ENCODE measurements at regions not wholly inside any gene's neighbourhood (a gene's known extent, or its start where the extent isn't known, plus 50 kb on each side); places are given as distances from the start of the nearest gene placed in this dataset.

- no peak overlapping the region for H3K4me2 ChIP-seq (ENCODE audit: insufficient read depth, low read length)
- H3K79me2 ChIP-seq (ENCODE audit: control insufficient read depth, insufficient read depth, low read length), result no peaks in the 10 kb centered on the region
- no peak overlapping the region for H3K9ac ChIP-seq (ENCODE audit: insufficient read depth in 1 of 2, low read depth in 2 of 2, low read length in 2 of 2)
- H3K36me3 ChIP-seq (ENCODE audit: control insufficient read depth, insufficient read depth, low read length), result no peaks in the 10 kb centered on the region
- no peaks in the 10 kb centered on the region for H4K20me1 ChIP-seq (replicated peaks; ENCODE audit: control insufficient read depth, insufficient read depth, low read length)
- H2AFZ ChIP-seq (ENCODE audit: low read depth, low read length), result no peak overlapping the region
- intact Hi-C loops (cut with micrococcal nuclease), result no loop called here
- H3K27me3 ChIP-seq (ENCODE audit: control insufficient read depth in 2 of 2, insufficient read depth in 2 of 2, low read length in 2 of 2), result no peaks in the 10 kb centered on the region
- no peaks in the 10 kb centered on the region for H3K9me1 ChIP-seq (ENCODE audit: control insufficient read depth, insufficient read depth, low read length)
- no peak overlapping the region for H3K4me3 ChIP-seq
- H3K9me3 ChIP-seq (replicated peaks; ENCODE audit: control insufficient read depth, insufficient read depth, low read depth, low read length), result no peaks in the 10 kb centered on the region
- H3K4me1 ChIP-seq (replicated peaks in 1 of 2; ENCODE audit: control insufficient read depth in 2 of 2, insufficient read depth in 2 of 2, low read length in 2 of 2), result no peaks in the 10 kb centered on the region
- POLR2A ChIA-PET, result no interaction called here
- ATAC-seq (no peak), FAIRE-seq (no peak), DNase-seq (ENCODE audit: extremely low read depth in 1 of 4, low spot score in 3 of 4) (no peak)
- no peak overlapping the region for H3K27ac ChIP-seq (ENCODE audit: extremely low read depth, low read depth, low read length)
- TF ChIP-seq SAFB (IDR thresholded peaks at IDR 0.05; ENCODE audit: borderline replicate concordance, low read depth, low read length) (no peak), HNRNPL (IDR thresholded peaks at IDR 0.05; ENCODE audit: low read depth, low read length) (no peak), ZNF280B (CRISPR knock-in tag; IDR thresholded peaks at IDR 0.05) (no peak)
- in situ Hi-C loops (cut with MboI), result no loop called here
- 0% methylated on average over 2 of the region's 2 CpGs for WGBS (ENCODE audit: insufficient coverage, low coverage, missing lambda C conversion rate)
- no TSS peak for BruUV-seq (replicated peaks)
- CTCF ChIA-PET (ENCODE audit: low intra/inter-chr PET ratio), result no interaction called here
These were observed 1331.2 kb upstream of the GBE1 start for GRCh38 chr3:83092521-83093221.

- BruUV-seq (replicated peaks), result no TSS peak
- no peak overlapping the region for H3K27ac ChIP-seq (ENCODE audit: extremely low read depth, low read depth, low read length)
- no peaks in the 10 kb centered on the region for H3K4me1 ChIP-seq (replicated peaks in 1 of 2; ENCODE audit: control insufficient read depth in 2 of 2, insufficient read depth in 2 of 2, low read length in 2 of 2)
- no peak for DNase-seq (ENCODE audit: extremely low read depth in 1 of 4, low spot score in 3 of 4)
- H3K27me3 ChIP-seq (ENCODE audit: control insufficient read depth in 2 of 2, insufficient read depth in 2 of 2, low read length in 2 of 2), result no peaks in the 10 kb centered on the region
- H3K79me2 ChIP-seq (ENCODE audit: control insufficient read depth, insufficient read depth, low read length), result no peaks in the 10 kb centered on the region
- ATAC-seq, result no peak
- no peak for FAIRE-seq
- intact Hi-C loops (cut with micrococcal nuclease), result no loop called here
- no peak overlapping the region for H3K4me3 ChIP-seq
- no peaks in the 10 kb centered on the region for H3K36me3 ChIP-seq (ENCODE audit: control insufficient read depth, insufficient read depth, low read length)
- CTCF ChIA-PET (ENCODE audit: low intra/inter-chr PET ratio), result no interaction called here
- no peak overlapping the region for H3K4me2 ChIP-seq (ENCODE audit: insufficient read depth, low read length)
- no peaks in the 10 kb centered on the region for H4K20me1 ChIP-seq (replicated peaks; ENCODE audit: control insufficient read depth, insufficient read depth, low read length)
- no peaks in the 10 kb centered on the region for H3K9me3 ChIP-seq (replicated peaks; ENCODE audit: control insufficient read depth, insufficient read depth, low read depth, low read length)
- H2AFZ ChIP-seq (ENCODE audit: low read depth, low read length), result no peak overlapping the region
- POLR2A ChIA-PET, result no interaction called here
- WGBS (ENCODE audit: insufficient coverage, low coverage, missing lambda C conversion rate), result 5% methylated on average over 6 of the region's 6 CpGs
- H3K9ac ChIP-seq (ENCODE audit: insufficient read depth in 1 of 2, low read depth in 2 of 2, low read length in 2 of 2), result no peak overlapping the region
- H3K9me1 ChIP-seq (ENCODE audit: control insufficient read depth, insufficient read depth, low read length), result no peaks in the 10 kb centered on the region
- in situ Hi-C loops (cut with MboI), result no loop called here
- TF ChIP-seq USF1 (CRISPR knock-in tag; IDR thresholded peaks at IDR 0.05) (no peak), SRSF3 (IDR thresholded peaks at IDR 0.05; ENCODE audit: insufficient read depth, low read length) (no peak), TBP (optimal IDR thresholded peaks at IDR 0.05; ENCODE audit: low read depth, low read length) (no peak), ZNF551 (CRISPR knock-in tag; IDR thresholded peaks at IDR 0.05) (no peak), GABPA (tag; conservative IDR thresholded peaks at IDR 0.05; ENCODE audit: low read depth) (no peak), ZNF512 (tag; IDR thresholded peaks at IDR 0.05) (no peak), RUNX1 (IDR thresholded peaks at IDR 0.05; ENCODE audit: low read depth) (no peak), ZNF124 (CRISPR knock-in tag; IDR thresholded peaks at IDR 0.05) (no peak), ZNF668 (CRISPR knock-in tag; IDR thresholded peaks at IDR 0.05) (no peak), ZNF41 (CRISPR knock-in tag; conservative IDR thresholded peaks at IDR 0.05) (no peak), HDGF (IDR thresholded peaks at IDR 0.05) (no peak)
These were observed 1314.6 kb upstream of the GBE1 start for GRCh38 chr3:83076041-83076440.
